Lower lobe of right lung (tissue), 2 donors: ENCODE measurements at regions not wholly inside any gene's neighbourhood (a gene's known extent, or its start where the extent isn't known, plus 50 kb on each side); places are given as distances from the start of the nearest gene placed in this dataset.

Source experiments
- ATAC-seq, 2 donors: fragments of 200-7000 bp; cut with Tn5 transposase; one replicate each; pipeline ENCODE4 v1.9.1; 2020 to 2022; ENCODE audit warnings: mild to moderate bottlenecking in 2 of 2, moderate library complexity in 2 of 2
- DNase-seq: peaks from one replicate; pipeline ENCODE4 v3.0.0-alpha.2; 2020
- H3K27ac ChIP-seq: fragments of 200-600 bp; one replicate; pipeline ENCODE4 v1.8.0; 2022
- H3K27me3 ChIP-seq: fragments of 200-600 bp; one replicate; pipeline ENCODE4 v1.8.0; 2022; ENCODE audit warnings: low read depth
- H3K36me3 ChIP-seq: fragments of 200-600 bp; one replicate; pipeline ENCODE4 v1.8.0; 2022; ENCODE audit warnings: mild to moderate bottlenecking
- H3K4me1 ChIP-seq: fragments of 200-600 bp; one replicate; pipeline ENCODE4 v1.8.0; 2022
- H3K4me3 ChIP-seq: fragments of 200-600 bp; one replicate; pipeline ENCODE4 v1.8.0; 2022; ENCODE audit warnings: mild to moderate bottlenecking
- H3K9me3 ChIP-seq: fragments of 200-600 bp; one replicate; pipeline ENCODE4 v1.8.0; 2022
- intact Hi-C: fragments of 100-400 bp; cut with DNase I; formaldehyde crosslinking; loops from one replicate; pipeline ENCODE4 v1.11.0; 2022
- TF ChIP-seq, protein P1 (sequence below): fragments of 200-600 bp; IDR thresholded peaks from one replicate; pipeline ENCODE4 v1.8.0; 2022; ENCODE audit warnings: antibody characterized with exemption, mild to moderate bottlenecking
- donor health status: DM: no; HTN: yes; CAD: no; lungs with severe emphysema.

GRCh38 chr2:7108792-7109532 is 191.8 kb downstream of the RNF144A start:
- no peaks in the 10 kb centered on the region for H3K9me3 ChIP-seq
- TF ChIP-seq, protein P1, sequence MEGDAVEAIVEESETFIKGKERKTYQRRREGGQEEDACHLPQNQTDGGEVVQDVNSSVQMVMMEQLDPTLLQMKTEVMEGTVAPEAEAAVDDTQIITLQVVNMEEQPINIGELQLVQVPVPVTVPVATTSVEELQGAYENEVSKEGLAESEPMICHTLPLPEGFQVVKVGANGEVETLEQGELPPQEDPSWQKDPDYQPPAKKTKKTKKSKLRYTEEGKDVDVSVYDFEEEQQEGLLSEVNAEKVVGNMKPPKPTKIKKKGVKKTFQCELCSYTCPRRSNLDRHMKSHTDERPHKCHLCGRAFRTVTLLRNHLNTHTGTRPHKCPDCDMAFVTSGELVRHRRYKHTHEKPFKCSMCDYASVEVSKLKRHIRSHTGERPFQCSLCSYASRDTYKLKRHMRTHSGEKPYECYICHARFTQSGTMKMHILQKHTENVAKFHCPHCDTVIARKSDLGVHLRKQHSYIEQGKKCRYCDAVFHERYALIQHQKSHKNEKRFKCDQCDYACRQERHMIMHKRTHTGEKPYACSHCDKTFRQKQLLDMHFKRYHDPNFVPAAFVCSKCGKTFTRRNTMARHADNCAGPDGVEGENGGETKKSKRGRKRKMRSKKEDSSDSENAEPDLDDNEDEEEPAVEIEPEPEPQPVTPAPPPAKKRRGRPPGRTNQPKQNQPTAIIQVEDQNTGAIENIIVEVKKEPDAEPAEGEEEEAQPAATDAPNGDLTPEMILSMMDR: no peak
- DNase-seq (no peak), ATAC-seq (no peak)
- intact Hi-C loops: no loop called here
- H3K27ac ChIP-seq: no peak overlapping the region
- H3K4me1 ChIP-seq: no peaks in the 10 kb centered on the region
- no peak overlapping the region for H3K4me3 ChIP-seq
- H3K27me3 ChIP-seq: no peaks in the 10 kb centered on the region
- no peaks in the 10 kb centered on the region for H3K36me3 ChIP-seq

- intact Hi-C loops: no loop called here
- Histone ChIP-seq H3K9me3 (no peaks in the 10 kb centered on the region), H3K27me3 (no peaks in the 10 kb centered on the region), H3K27ac (no peak overlapping the region), H3K4me1 (no peaks in the 10 kb centered on the region), H3K4me3 (no peak overlapping the region), H3K36me3 (no peaks in the 10 kb centered on the region)
- TF ChIP-seq, protein P1: no peak
- DNase-seq: no peak
- no peak for ATAC-seq
Observed at GRCh38 chr2:7109533-7109885, 192.3 kb downstream of the RNF144A start.

- ATAC-seq (no peak), DNase-seq (no peak)
- Histone ChIP-seq H3K4me1 (no peaks in the 10 kb centered on the region), H3K4me3 (no peak overlapping the region), H3K36me3 (no peaks in the 10 kb centered on the region), H3K27me3 (no peaks in the 10 kb centered on the region), H3K27ac (no peak overlapping the region), H3K9me3 (no peaks in the 10 kb centered on the region)
- TF ChIP-seq, protein P1: no peak
- intact Hi-C loops: no loop called here
Observed at GRCh38 chr2:7111626-7112025, 194.4 kb downstream of the RNF144A start.

GRCh38 chr2:7115364-7115763 is 198.2 kb downstream of the RNF144A start:
- ATAC-seq: no peak
- TF ChIP-seq, protein P1: no peak
- H3K4me1 ChIP-seq: no peaks in the 10 kb centered on the region
- H3K27ac ChIP-seq: no peak overlapping the region
- no peaks in the 10 kb centered on the region for H3K36me3 ChIP-seq
- H3K27me3 ChIP-seq: no peaks in the 10 kb centered on the region
- no peak for DNase-seq
- no peak overlapping the region for H3K4me3 ChIP-seq
- intact Hi-C loops: no loop called here
- no peaks in the 10 kb centered on the region for H3K9me3 ChIP-seq

GRCh38 chr2:7115906-7116305 is 198.7 kb downstream of the RNF144A start:
- Histone ChIP-seq H3K4me3 (no peak overlapping the region), H3K36me3 (no peaks in the 10 kb centered on the region), H3K9me3 (no peaks in the 10 kb centered on the region), H3K4me1 (no peaks in the 10 kb centered on the region), H3K27me3 (no peaks in the 10 kb centered on the region), H3K27ac (no peak overlapping the region)
- TF ChIP-seq, protein P1: no peak
- no peak for ATAC-seq
- intact Hi-C loops: no loop called here
- DNase-seq: no peak
